Sigmoid colon (tissue), 6 donors: ENCODE measurements at regions not wholly inside any gene's neighbourhood (a gene's known extent, or its start where the extent isn't known, plus 50 kb on each side); places are given as distances from the start of the nearest gene placed in this dataset.

ENCODE experiments used
- DNase-seq: peaks from one replicate; pipeline ENCODE4 v3.0.0-alpha.2; 2019
- H3K27ac ChIP-seq, 4 donors: fragments of 200-600 bp; sonication (generic); one replicate each; pipeline ENCODE4 v1.5.1; 2016 to 2019; ENCODE audit warnings: mild to moderate bottlenecking in 1 of 4
- H3K27me3 ChIP-seq, 3 donors: fragments of 200-600 bp; sonication (generic); one replicate each; pipeline ENCODE4 v1.5.1; 2019; ENCODE audit warnings: mild to moderate bottlenecking in 1 of 3
- H3K36me3 ChIP-seq, 4 donors: fragments of 200-600 bp; sonication (generic); one replicate each; pipeline ENCODE4 v1.5.1; 2016 to 2019
- H3K4me1 ChIP-seq, 4 donors: fragments of 200-600 bp; sonication (generic); one replicate each; pipeline ENCODE4 v1.5.1; 2017 to 2019
- H3K4me3 ChIP-seq, 4 donors: fragments of 200-600 bp; sonication (generic); one replicate each; pipeline ENCODE4 v1.5.1; 2017 to 2019; ENCODE audit warnings: mild to moderate bottlenecking in 2 of 4, moderate library complexity in 1 of 4
- H3K9me3 ChIP-seq, 4 donors: fragments of 200-600 bp in 3 of 4; sonication (generic) in 3 of 4; one replicate each; pipeline versions ENCODE4 v1.5.1 to v1.6.1; 2013 to 2019
- CTCF ChIP-seq, 4 experiments: fragments of 450-650 bp in 3 of 4; fragments of 200-600 bp in 1 of 4; IDR thresholded peaks; one replicate each; pipeline ENCODE4 v1.5.1; 2016 to 2019; ENCODE audit warnings: antibody characterized with exemption in 4 of 4, mild to moderate bottlenecking in 3 of 4, moderate library complexity in 2 of 4
- EP300 ChIP-seq, 4 donors: sonication (generic); formaldehyde crosslinking; IDR thresholded peaks; one replicate each; pipeline ENCODE4 v1.6.1; 2017; ENCODE audit warnings: antibody characterized with exemption in 4 of 4
- POLR2A ChIP-seq, 2 donors: fragments of 450-650 bp; IDR thresholded peaks; one replicate each; pipeline ENCODE4 v1.6.1; 2016; ENCODE audit warnings: antibody characterized with exemption in 2 of 2, mild to moderate bottlenecking in 2 of 2, moderate library complexity in 2 of 2
- POLR2AphosphoS5 ChIP-seq, 4 donors: sonication (generic); formaldehyde crosslinking; IDR thresholded peaks; one replicate each; pipeline ENCODE4 v1.6.1; 2017; ENCODE audit warnings: antibody characterized with exemption in 4 of 4
- WGBS, 2 donors: extraction: QIAGEN DNeasy Blood & Tissue Kit; methylation state at CpG; one replicate each; pipeline ENCODE4 v1.1.7; 2013; 5-methylcytosine and 5-hydroxymethylcytosine counted together
- intact Hi-C: fragments of 100-400 bp; cut with DNase I; formaldehyde crosslinking; loops from one replicate; pipeline ENCODE4 v1.15.1; 2023
- donor health status: healthy with polysubstance abuse.
- donor health status: healthy.

GRCh38 chr3:106452096-106452495 is 583.3 kb upstream of the CBLB start:
- H3K4me3 ChIP-seq = no peak overlapping the region
- no peak for DNase-seq
- intact Hi-C loops = no loop called here
- no peaks in the 10 kb centered on the region for H3K9me3 ChIP-seq
- H3K27me3 ChIP-seq = no peaks in the 10 kb centered on the region
- 0 to 30% methylated on average over 1 of the region's 1 CpG for WGBS, 2 donors
- no peaks in the 10 kb centered on the region for H3K4me1 ChIP-seq
- no peaks in the 10 kb centered on the region for H3K36me3 ChIP-seq
- no peak for TF ChIP-seq CTCF (IDR thresholded peaks at IDR 0.05)
- TF ChIP-seq EP300 (IDR thresholded peaks at IDR 0.05) = no peak
- H3K27ac ChIP-seq = no peak overlapping the region

GRCh38 chr3:106454497-106454896 is 585.7 kb upstream of the CBLB start:
- TF ChIP-seq CTCF (IDR thresholded peaks at IDR 0.05) = no peak
- no peak for TF ChIP-seq POLR2AphosphoS5 (IDR thresholded peaks at IDR 0.05)
- no peak for TF ChIP-seq POLR2A (IDR thresholded peaks at IDR 0.05)
- no peak for TF ChIP-seq EP300 (IDR thresholded peaks at IDR 0.05)
- H3K4me1 ChIP-seq = no peaks in the 10 kb centered on the region
- 85 to 90% methylated on average over 4 of the region's 4 CpGs for WGBS, 2 donors
- DNase-seq = no peak
- H3K4me3 ChIP-seq = no peak overlapping the region
- no peaks in the 10 kb centered on the region for H3K36me3 ChIP-seq
- no peaks in the 10 kb centered on the region for H3K27me3 ChIP-seq
- intact Hi-C loops = no loop called here
- no peak overlapping the region for H3K27ac ChIP-seq
- H3K9me3 ChIP-seq = no peaks in the 10 kb centered on the region

DNA sequence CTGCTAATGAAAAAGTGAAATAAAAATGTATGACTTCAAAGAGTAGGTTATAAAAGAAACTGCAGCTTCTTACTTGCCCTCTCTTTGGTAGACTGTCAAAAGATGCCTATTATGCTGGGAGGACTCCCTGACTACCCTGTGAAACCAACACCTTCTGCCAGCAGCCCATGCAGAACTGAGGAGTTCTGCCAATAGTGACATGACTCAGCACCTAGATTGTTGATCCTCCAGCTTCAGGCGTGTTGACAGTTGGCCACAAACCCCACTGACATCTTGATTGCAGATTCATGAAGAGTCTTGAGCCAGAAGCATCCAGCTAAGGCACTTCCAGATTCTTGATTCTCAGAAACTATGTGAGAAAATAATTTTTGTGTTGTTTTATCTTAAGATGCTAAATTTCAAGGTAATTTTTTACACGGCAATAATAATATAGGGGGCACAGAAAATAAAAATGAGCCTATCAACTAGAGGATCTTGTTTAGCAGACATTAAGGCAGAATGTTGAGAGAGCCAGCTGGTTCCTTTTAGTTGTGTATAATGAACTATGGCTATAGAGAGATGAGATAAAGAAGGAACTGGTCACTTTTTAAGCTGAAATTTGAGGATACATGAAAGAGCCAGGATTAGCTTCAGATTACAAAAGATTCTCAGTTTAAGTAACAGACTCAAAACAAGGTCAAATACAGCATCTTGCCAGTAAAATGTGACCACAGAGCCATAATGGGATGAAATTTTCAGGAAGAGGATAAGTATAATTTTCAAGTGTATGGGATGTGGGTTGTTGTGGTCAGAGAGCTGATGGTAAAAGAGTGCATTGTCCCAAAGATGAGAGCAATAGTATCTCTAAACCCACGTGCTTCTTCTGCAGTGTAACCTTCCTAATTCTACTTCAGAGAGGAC is 588.7 kb upstream of the CBLB start:
- H3K27ac ChIP-seq = peak overlapping the region in 1 of 4 donors; percentile 29
- WGBS, 2 donors = 56 to 60% methylated on average over 3 of the region's 3 CpGs
- no peak overlapping the region for H3K4me3 ChIP-seq
- no peaks in the 10 kb centered on the region for H3K9me3 ChIP-seq
- H3K27me3 ChIP-seq = no peaks in the 10 kb centered on the region
- intact Hi-C loops = no loop called here
- no peaks in the 10 kb centered on the region for H3K4me1 ChIP-seq
- DNase-seq = no peak
- TF ChIP-seq EP300 (IDR thresholded peaks at IDR 0.05) (no peak), POLR2AphosphoS5 (IDR thresholded peaks at IDR 0.05) (no peak), CTCF (IDR thresholded peaks at IDR 0.05) (no peak), POLR2A (IDR thresholded peaks at IDR 0.05) (no peak)
- H3K36me3 ChIP-seq = no peaks in the 10 kb centered on the region

GRCh38 chr3:106458952-106459351 is 590.1 kb upstream of the CBLB start:
- H3K4me3 ChIP-seq = no peak overlapping the region
- H3K27ac ChIP-seq = no peak overlapping the region
- 88 to 89% methylated on average over 3 of the region's 3 CpGs for WGBS, 2 donors
- no peak for TF ChIP-seq POLR2AphosphoS5 (IDR thresholded peaks at IDR 0.05)
- TF ChIP-seq POLR2A (IDR thresholded peaks at IDR 0.05) = no peak
- TF ChIP-seq EP300 (IDR thresholded peaks at IDR 0.05) = no peak
- no peak for TF ChIP-seq CTCF (IDR thresholded peaks at IDR 0.05)
- no peaks in the 10 kb centered on the region for H3K36me3 ChIP-seq
- intact Hi-C loops = no loop called here
- no peaks in the 10 kb centered on the region for H3K27me3 ChIP-seq
- H3K9me3 ChIP-seq = peaks cover 0 to 4% (median 0%) of the 10 kb centered on the region in 4 donors
- no peaks in the 10 kb centered on the region for H3K4me1 ChIP-seq
- no peak for DNase-seq
